Hippocampal formation (tissue), 2 donors: ENCODE measurements at regions not wholly inside any gene's neighbourhood (a gene's known extent, or its start where the extent isn't known, plus 50 kb on each side); places are given as distances from the start of the nearest gene placed in this dataset.
"Not testable (repeated sequence)": the region's sequence is repeated elsewhere in the genome, so short reads cannot be mapped to it uniquely, and the experiment has no call there.

Source experiments
- DNase-seq, 2 donors: peaks; one replicate each; lab custom pipeline; 2025; lab: John Stamatoyannopoulos, UW

DNA sequence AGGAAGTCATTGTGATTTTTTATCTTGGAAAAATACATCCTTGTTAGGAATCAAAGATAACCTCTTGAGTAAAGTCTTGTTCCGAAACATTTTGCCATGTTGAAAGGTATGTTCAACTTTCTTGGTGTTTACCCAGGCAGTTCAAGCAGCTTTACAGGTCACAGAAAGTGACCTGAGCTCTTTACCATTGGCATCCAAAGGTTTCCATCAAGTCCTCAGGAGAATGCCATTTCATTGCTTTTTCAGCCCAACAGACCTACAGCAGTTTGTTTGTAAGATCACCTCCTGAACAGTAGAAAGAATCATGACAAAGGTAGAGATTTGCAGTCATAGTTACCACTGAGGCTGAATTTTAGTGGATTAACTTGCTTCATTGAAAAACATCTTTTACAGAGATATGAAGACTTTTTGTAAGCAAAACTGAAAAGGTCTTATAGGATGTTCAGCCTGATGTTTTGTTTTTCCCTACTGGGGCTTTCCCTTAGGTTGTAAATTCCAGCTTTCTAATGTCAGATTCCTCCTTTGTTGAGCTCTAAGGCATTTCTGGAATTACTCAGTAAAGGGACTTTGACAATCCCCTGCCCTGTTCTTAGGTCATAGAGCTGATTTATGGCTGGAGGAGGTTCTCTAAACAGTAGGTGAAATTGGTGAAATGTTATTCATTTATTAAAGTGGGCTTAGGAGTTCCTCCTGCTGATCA, 236.8 kb upstream of the RBMS1 start:
- no peak for DNase-seq

DNA sequence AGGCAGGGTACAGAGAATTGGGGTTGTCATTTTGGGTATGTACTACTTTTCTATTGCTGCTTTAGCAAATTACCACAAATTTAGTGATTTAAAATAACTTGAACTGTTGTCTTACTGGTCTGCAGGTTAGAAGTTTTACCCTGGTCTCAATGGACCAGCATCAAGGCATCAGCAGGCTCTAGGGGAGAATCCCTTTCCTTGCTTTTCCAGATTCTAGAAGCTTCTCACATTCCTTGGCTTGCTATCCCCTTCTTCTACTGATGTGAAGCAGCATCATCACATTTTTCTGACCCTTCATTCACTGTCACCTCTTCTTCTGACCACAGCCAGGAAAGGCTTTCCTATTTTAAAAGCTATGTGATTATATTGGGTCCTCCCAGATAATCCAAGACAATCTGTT, 237.8 kb upstream of the RBMS1 start:
- DNase-seq: no peak

DNA sequence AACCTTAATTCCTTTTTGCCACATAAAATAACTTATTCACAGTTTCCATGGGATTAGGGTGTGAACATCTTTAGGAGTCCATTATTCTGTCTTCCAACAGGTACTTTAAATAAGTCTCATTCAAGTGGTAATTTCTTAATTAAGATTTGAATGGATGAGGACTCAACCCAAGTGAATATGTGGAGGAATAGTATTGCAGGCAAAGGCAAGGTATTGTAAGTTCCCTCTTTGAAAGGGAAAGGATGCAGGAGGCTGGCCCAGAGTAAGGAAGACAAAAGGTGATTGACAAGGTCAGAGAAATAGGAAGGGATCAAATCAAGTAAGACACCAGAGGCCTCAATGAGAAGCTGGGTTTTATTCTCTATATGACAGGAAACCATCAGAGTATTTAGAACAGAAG, 238.2 kb upstream of the RBMS1 start:
- no peak for DNase-seq

DNA sequence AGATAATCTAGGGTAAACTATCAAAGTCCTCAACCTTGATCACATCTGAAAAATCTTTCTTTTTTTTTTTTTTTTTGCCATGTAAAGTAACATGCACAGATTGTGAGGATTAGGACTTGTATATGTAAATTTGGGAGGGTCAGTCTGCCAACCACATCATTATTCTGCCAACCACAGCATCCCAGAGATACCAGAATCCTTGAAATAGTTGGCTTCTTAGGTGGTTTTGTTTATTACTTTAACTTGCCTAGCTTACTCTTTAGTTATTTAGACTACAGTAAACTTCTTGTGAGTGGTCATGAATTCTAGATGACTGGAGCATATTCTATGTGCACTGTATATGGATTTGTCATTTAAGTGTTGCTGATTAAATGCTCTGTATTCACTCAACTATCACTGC, 242.1 kb upstream of the RBMS1 start:
- no peak for DNase-seq

DNA sequence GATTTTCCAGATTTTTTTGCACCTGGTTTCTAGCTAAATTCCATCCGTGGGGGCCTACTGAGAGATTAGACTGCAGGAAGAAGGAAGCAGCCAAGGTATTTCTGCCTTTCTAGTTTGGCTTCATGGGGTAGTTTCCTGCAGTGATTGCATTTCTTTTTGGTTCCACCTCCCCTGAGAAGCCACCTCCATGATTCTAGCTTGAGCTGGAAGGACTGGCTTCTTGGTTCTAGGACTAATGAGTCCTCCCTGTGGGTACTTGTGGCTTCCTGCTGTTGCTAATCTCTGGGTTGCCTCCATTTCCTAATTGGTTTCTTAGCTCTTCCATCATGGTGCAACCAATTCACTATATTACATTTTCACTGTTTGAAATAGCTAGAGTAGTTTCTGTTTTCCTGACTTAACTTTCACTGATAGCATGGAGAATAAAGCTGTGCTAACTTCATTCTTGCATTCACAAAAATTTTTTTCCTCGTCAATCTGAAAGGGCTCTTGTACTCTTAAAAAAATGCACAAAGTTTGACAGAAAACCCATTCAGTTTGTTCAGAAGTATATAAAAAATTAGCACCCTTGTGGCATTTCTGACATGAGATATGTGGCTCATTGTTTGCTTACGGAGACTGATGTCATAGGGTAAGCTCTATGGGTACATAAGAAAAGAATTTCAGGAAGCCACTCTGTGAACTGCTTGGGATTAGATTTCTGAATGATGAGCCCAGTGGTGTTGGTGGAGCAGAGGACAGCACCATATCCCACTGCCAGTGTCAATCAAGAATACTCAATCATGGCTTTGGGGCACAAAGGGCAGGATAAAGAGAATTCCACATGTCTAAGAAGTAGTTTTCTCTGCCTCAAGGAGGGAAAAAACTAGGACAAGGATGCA, 242.8 kb upstream of the RBMS1 start:
- no peak for DNase-seq

DNA sequence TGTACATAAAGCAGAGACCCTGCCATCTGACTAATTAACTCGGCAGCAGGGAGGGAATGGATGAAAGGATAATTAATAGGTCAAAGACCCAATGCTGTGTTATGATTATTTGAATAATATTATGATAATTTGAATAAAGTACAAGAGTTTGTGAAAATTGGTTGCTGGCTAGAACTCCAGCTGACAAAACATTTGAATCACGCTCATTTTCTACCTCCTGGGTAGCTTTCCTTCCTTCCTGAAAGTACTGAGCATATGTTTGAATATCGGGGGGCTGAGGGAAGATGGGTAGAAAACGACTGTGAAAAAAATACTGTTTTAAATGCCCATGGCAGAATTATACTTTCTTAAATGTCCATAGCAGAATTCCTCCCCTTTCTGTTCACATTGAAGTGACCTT, 243.6 kb upstream of the RBMS1 start:
- DNase-seq: no peak

DNA sequence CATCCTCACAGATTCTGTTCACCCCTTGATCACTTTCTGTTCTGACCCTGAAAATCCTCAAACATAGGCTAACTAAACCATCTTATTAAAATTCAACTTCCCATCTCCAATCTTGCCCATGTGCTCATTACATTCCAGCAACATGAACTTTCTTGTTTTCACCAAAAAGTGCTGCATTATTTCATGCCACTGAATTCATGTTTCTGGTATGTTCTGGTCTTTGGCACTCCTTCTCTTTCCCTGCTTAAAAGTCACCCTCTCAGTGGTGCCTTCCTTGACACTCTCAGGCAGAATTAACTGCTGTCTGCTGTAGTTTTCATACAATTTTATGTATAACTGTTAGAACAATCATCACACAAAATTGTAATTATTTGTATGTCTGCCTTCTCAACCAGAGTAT, 247.7 kb upstream of the RBMS1 start:
- no peak for DNase-seq

DNA sequence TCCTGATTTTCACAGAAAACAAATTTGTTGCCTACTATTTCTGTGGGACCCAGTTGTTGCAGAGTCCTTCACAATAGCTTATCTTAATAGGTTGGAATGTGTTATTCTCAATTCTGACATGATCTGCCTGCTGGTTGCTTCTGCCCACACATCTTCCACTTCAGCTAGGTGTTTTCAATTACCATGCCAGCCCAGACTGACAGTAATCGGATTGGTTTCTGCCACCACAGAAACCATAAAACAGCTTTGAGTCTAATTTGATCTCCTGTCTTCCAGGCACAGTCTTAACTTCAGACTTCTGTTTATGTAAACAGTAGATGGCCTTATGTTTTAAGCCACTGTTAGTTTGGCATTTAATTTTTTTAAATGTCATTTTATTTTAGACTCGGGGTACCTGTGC, 248.2 kb upstream of the RBMS1 start:
- DNase-seq: no peak

DNA sequence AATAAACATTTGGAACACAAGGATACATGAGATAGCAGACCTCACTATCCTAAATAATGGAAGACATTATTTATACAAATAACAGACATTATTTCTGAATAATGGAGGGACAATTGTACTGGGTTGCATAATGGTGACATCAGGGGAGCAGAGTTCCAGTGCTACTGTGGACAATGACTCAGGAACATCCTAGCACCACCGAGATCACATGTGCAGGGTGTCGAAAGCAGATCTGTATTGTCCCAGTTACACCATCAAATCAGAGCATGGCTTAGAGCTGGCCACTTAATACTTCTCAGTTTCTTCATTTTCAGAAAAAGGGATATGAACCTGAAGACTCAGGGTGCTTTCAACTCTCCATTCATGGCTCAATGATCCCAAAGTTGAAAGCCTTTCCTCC, 249.1 kb upstream of the RBMS1 start:
- no peak for DNase-seq

DNA sequence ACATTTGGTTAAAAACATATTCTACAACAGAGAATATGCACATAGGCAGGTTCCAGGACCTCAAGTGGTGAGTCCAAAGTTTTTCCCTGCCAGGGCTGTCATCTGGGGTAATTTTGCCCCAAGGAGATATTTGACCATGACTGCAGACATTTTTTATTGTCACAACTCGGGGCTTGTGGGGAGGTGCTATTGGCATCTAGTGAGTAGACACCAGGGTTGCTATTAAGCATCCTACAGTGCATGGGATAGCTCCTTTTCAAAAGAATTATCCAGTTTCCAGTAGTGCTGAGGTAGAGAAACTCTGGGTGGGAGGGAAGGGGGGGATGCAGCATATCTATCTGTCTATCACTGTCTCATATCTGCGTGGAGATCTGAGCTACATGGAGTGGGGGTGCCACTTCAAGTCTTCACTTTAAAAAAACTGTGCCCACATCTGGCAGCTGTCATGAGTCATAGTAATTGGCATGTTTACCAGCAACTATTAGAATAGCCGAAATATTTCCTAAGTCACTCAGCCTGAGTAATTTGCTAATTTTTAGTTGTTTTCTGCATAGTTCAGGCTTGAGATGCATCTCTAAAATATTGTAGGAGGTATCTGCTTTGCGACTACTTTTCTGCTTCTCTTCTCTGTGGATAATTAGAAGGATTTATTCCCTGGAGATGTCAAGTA, 254.0 kb upstream of the RBMS1 start:
- DNase-seq: no peak

DNA sequence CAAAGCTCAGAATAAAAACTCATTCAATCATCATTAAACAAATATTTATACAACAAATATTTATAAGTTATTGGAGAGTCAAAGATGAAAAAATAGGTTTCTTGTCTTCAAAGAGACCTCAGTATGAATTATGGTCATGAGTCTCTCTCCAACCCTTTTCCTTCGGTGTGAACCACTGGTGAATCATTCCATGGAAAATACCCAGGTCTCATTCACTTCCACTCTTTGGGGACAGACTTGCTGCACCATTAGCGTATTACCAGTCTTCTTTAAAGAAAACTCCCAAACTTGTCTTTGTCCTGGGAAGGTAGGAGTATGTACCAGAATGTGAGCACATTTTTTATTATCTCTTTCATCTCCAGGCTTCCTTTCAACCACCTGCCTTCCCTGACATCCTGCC, 257.4 kb upstream of the RBMS1 start:
- no peak for DNase-seq

DNA sequence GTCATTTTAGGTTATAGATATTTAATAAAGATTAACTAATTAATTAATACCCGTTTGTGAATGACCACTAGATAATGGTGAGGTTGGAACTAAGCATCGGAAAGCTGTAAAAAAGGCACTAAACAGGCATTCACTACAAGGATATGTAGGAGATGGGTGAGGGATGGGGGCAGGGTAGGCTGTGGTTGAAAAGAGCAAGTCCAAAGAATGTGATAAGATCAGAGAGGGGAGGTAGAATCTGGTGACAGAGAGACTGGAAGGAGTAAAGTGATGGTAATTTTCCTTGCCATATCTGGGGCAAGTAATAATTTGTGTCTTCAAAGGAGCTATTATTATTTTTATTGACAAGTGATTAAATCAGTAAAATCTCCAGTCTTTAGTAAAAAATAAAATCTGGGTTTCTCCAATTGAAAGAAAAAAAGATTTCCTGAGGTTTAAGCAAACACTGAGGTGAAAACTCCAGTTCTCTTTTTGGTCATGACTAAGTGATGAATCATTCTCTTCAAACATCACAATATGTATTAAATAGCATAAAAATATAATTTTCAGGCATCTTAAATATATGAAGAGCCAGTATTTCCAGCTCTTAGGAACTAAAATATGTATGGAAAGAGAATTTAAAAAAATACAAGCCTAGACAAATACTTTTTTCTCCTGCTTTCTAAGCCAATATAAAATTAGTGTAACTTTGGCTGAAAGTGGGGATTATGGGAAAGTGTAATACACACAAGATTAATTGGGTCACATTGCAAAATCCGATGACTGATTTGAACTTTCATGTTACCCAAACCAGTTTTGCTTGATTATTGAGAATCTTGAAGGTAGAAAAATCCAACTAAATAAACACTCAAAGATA, 259.1 kb upstream of the RBMS1 start:
- no peak for DNase-seq

DNA sequence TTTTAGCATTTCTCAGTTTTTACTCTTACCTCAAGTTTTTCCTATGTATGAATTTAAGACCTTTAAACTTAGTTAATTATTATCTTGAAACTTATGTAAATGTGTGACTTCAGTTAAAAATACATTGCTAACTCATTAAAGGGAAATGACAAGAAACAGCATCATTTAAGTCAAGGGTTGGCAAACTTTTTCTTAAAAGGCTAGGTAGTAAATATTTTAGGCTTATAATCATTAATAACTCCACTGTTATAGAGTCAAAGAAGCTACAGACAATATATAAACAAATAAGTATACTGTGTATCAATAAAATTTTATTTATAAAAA, 259.7 kb upstream of the RBMS1 start:
- no peak for DNase-seq

DNA sequence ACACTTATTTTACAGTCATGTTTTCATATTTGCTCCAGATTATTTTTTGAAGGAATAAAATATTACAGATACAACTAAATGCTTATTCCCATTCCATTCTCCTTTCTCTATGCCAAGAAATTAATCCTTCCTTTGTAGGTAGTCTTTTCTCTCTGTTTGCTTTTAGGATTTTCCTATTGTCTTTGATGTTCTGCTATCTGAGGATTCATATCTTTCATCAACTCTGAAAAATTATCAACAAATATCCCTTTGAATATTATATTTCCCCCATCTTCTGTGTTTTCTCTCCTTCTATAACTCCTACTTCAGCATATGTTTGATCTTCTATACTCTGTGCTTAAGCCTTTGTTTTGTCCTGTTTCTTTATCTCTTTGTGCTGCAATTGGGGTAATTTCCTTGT, 260.4 kb upstream of the RBMS1 start:
- no peak for DNase-seq

DNA sequence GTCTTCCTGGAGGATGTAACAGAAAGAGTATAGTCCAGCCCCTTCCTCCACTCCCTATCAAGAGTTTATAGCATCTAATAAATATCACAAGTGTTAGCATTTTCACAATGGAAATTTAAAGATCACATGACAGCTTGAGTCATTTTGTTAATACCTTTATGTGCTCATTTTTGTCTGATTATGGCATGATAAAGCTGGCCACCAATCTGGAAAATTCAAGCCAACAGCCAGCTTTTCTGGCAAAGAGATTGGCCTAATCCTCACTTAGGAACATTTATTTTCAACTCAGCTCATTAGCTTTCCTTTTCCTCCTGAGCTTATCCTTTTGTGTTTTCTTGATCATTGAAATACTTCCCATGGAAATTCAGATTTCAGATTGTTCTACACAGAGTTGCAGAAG, 262.9 kb upstream of the RBMS1 start:
- no peak for DNase-seq

DNA sequence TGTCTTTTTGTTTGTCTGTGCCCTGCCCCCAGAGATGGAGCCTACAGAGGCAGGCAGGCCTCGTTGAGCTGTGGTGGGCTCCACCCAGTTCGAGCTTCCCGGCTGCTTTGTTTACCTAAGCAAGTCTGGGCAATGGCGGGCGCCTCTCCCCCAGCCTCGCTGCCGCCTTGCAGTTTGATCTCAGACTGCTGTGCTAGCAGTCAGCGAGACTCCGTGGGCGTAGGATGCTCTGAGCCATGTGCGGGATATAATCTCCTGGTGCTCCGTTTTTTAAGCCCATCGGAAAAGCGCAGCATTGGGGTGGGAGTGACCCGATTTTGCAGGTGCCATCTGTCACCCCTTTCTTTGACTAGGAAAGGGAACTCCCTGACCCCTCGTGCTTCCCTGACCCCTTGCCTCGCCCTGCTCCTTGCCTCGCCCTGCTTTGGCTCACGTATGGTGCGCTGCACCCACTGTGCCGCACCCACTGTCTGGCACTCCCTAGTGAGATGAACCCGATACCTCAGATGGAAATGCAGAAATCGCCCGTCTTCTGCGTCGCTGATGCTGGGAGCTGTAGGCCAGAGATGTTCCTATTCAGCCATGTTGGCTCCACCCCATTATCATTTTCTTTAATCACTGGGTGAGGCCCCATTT, 269.0 kb upstream of the RBMS1 start:
- DNase-seq: not testable (repeated sequence)

DNA sequence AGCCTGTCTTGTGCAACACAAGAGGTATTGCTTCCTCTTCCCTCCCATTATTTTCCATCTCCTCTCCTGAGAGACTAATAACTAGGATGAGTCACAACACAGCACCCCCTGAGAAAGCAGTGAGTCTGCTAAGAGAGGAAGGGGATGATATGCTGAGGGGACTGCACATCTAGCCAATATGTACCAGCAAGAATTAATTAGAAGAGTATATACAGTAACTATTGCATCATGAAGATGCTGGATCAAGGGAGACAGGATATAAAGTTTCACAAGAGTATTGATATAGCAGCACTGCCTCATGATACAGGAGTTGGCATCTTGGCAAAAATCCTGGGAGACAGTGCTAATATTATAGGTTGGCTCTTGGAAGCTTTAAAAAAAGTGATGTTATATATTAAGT, 289.9 kb upstream of the RBMS1 start:
- no peak for DNase-seq

DNA sequence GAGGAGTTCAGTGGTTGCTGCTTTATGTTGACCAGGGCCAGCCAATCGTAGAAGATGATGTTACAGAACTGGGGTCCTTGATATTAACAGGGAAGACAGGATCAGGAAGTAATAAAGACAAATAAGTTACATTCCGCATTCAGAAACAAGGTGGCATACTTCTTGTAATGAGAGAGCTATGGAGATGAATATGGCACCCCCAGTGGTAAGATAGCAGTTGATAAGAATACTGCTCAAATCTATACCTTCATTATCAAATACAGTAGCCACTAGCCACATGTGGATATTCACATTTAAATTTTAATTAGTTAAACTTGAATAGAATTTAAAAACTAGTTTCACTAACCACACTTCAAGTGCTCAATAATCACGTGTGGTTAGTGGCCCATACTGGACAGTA, 290.4 kb upstream of the RBMS1 start:
- DNase-seq: no peak

DNA sequence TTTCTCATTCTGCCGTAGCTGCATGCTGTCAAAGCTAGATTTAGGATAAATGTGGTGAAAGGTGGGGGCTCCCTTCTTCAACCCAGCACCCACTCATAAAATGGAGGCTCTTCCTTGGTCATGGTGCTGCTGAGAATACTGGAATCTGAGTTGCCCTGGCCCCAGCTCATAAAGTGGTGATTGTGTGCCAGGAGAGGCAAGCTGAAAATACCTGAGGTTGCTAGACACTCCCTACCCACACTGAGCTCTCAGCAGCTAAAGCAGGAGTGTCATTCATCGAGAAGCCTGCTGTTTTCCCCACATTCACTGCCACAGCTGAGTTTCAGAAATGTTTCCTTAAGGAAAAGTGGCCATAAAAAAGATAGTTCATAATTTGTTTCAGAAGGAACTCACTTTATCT, 297.1 kb upstream of the RBMS1 start:
- DNase-seq: no peak

DNA sequence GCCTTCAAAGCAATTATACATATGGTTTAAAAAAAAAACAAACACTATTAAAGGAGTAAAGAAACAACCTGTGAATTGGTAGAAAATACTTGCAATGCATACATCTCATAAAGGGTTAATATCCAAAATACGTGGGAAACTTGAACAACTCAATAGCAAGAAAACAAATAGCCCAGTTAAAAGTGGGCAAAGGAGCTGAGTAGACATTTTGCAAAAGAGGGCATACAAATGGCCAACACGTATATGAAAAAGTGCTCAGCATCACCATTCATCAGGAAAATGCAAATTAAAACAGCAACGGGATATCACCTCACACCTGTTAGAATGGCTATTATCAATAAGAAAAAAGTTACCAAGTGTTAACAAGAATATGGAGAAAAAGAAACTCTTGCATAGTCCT, 298.3 kb upstream of the RBMS1 start:
- DNase-seq: no peak

DNA sequence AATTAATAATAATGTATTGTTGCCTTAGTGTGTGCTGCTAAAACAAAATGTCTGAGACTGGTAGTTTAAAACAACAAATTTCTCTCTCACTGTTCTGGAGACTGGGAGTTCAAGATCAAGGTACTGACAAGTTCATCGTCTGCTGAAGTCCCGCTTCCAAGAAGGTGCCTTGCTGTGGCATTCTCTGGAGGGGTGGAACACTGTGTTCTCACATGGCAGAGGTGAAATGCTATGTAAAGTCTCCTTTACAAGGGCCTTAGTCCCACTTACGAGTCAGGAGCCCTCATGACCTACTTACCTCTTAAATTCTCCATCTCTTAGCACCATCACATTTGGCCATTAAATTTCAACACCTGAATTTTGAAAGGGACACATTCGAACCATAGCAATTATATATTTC, 299.2 kb upstream of the RBMS1 start:
- no peak for DNase-seq

DNA sequence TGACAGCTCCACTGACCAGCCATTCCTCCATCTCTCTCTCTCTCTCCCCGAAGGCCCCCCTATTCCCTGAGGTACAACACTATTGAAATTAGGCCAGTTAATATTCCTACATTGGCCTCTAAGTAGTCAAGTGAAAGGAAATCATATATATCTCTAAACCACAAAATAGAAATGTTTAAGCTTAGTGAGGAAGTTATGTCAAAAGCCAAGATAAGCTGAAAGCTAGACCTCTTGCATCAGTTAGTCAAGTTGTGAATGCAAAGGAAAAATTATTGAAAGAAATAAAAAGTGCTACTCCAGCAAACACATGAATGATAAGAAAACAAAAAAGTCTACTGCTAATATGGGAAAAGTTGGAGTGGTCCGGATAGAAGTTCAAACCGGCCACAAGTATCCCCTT, 301.3 kb upstream of the RBMS1 start:
- DNase-seq: no peak
